ENCODE measurements at regions not wholly inside any gene's neighbourhood (a gene's known extent, or its start where the extent isn't known, plus 50 kb on each side); places are given as distances from the start of the nearest gene placed in this dataset.

DNA sequence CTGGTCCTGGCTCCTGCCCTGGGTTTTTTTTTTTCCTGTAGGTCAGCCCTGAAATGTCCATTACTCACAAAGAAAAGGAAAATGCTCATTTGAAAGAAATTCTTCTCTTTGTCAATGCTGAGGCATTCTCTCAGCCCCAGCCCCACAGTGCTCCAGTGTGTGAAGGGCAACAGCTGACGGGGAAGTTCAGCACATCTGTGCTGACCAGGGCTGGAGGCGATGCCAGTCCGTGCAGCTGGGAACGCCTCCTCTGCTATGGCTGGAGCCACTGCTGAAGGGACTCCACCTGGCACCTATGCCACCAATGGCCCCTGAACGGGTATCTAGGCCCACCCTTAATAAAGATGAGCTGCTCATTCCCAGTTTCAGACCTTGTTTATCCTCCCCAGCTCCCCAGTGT is 71.9 kb upstream of the SLCO4A1 start:
- ChIA-PET POLR2A (no interaction called here), SMC1A (ENCODE audit: uncharacterized antibody, unreplicated experiment) (no interaction called here), RAD21 (ENCODE audit: unreplicated experiment) (no interaction called here), CTCF (no interaction called here)
- no peak overlapping the region for H3K27ac ChIP-seq (ENCODE audit: control insufficient read depth, insufficient read depth)
- H4K20me1 ChIP-seq (ENCODE audit: control insufficient read depth, insufficient read depth): no peaks in the 10 kb centered on the region
- TF ChIP-seq SRF (IDR thresholded peaks at IDR 0.05; ENCODE audit: low read depth in 2 of 2, low read length in 2 of 2): no peak
- TF ChIP-seq, protein P1, sequence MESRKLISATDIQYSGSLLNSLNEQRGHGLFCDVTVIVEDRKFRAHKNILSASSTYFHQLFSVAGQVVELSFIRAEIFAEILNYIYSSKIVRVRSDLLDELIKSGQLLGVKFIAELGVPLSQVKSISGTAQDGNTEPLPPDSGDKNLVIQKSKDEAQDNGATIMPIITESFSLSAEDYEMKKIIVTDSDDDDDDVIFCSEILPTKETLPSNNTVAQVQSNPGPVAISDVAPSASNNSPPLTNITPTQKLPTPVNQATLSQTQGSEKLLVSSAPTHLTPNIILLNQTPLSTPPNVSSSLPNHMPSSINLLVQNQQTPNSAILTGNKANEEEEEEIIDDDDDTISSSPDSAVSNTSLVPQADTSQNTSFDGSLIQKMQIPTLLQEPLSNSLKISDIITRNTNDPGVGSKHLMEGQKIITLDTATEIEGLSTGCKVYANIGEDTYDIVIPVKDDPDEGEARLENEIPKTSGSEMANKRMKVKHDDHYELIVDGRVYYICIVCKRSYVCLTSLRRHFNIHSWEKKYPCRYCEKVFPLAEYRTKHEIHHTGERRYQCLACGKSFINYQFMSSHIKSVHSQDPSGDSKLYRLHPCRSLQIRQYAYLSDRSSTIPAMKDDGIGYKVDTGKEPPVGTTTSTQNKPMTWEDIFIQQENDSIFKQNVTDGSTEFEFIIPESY (IDR thresholded peaks at IDR 0.05): no peak
- no peak for TF ChIP-seq MYB (IDR thresholded peaks at IDR 0.05; ENCODE audit: borderline replicate concordance, low read depth, low read length)
- TF ChIP-seq EGR1 (IDR thresholded peaks at IDR 0.05; ENCODE audit: borderline replicate concordance in 1 of 2, low read depth in 2 of 2, low read length in 2 of 2): no peak
- TF ChIP-seq, protein P2, sequence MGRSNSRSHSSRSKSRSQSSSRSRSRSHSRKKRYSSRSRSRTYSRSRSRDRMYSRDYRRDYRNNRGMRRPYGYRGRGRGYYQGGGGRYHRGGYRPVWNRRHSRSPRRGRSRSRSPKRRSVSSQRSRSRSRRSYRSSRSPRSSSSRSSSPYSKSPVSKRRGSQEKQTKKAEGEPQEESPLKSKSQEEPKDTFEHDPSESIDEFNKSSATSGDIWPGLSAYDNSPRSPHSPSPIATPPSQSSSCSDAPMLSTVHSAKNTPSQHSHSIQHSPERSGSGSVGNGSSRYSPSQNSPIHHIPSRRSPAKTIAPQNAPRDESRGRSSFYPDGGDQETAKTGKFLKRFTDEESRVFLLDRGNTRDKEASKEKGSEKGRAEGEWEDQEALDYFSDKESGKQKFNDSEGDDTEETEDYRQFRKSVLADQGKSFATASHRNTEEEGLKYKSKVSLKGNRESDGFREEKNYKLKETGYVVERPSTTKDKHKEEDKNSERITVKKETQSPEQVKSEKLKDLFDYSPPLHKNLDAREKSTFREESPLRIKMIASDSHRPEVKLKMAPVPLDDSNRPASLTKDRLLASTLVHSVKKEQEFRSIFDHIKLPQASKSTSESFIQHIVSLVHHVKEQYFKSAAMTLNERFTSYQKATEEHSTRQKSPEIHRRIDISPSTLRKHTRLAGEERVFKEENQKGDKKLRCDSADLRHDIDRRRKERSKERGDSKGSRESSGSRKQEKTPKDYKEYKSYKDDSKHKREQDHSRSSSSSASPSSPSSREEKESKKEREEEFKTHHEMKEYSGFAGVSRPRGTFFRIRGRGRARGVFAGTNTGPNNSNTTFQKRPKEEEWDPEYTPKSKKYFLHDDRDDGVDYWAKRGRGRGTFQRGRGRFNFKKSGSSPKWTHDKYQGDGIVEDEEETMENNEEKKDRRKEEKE (IDR thresholded peaks at IDR 0.05): no peak
- no peak for TF ChIP-seq HDGF (IDR thresholded peaks at IDR 0.05)
- no peak for TF ChIP-seq POLR2AphosphoS5 (IDR thresholded peaks at IDR 0.05; ENCODE audit: low read length)
- TF ChIP-seq SMAD1 (IDR thresholded peaks at IDR 0.05; ENCODE audit: low read depth, partially characterized antibody): no peak
- no peak for TF ChIP-seq TCF7 (IDR thresholded peaks at IDR 0.05; ENCODE audit: borderline replicate concordance)
- TF ChIP-seq ESRRA (IDR thresholded peaks at IDR 0.05; ENCODE audit: low read length): no peak
- no peak for TF ChIP-seq NR2C2 (IDR thresholded peaks at IDR 0.05; ENCODE audit: borderline replicate concordance, control insufficient read depth, insufficient read length, low read depth)
- TF ChIP-seq HDAC6 (IDR thresholded peaks at IDR 0.05; ENCODE audit: unreplicated experiment): no peak
- no peak for TF ChIP-seq NFYA (IDR thresholded peaks at IDR 0.05; ENCODE audit: borderline replicate concordance, low read depth, low read length)
- TF ChIP-seq FOS (IDR thresholded peaks at IDR 0.05; ENCODE audit: borderline replicate concordance, extremely low read depth, insufficient read length): no peak
- TF ChIP-seq, protein P3, sequence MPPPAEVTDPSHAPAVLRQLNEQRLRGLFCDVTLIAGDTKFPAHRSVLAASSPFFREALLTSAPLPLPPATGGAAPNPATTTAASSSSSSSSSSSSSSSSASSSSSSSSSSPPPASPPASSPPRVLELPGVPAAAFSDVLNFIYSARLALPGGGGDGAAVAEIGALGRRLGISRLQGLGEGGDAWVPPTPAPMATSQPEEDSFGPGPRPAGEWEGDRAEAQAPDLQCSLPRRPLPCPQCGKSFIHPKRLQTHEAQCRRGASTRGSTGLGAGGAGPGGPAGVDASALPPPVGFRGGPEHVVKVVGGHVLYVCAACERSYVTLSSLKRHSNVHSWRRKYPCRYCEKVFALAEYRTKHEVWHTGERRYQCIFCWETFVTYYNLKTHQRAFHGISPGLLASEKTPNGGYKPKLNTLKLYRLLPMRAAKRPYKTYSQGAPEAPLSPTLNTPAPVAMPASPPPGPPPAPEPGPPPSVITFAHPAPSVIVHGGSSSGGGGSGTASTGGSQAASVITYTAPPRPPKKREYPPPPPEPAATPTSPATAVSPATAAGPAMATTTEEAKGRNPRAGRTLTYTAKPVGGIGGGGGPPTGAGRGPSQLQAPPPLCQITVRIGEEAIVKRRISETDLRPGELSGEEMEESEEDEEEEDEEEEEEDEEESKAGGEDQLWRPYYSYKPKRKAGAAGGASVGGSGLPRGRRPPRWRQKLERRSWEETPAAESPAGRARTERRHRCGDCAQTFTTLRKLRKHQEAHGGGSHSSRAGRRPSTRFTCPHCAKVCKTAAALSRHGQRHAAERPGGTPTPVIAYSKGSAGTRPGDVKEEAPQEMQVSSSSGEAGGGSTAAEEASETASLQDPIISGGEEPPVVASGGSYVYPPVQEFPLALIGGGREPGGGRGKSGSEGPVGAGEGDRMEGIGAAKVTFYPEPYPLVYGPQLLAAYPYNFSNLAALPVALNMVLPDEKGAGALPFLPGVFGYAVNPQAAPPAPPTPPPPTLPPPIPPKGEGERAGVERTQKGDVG (CRISPR knock-in tag; IDR thresholded peaks at IDR 0.05): no peak
- H3K9me3 ChIP-seq (replicated peaks; ENCODE audit: control insufficient read depth, insufficient read depth, low read length): no peaks in the 10 kb centered on the region; the same call in 2 of the 3 replicates
- DNase-seq (ENCODE audit: low read depth, low spot score): no peak
- in situ Hi-C loops (cut with MboI): no loop called here
- no peaks in the 10 kb centered on the region for H3K36me3 ChIP-seq (ENCODE audit: control insufficient read depth in 2 of 2, insufficient read depth in 2 of 2, low read length in 1 of 2)
- no peaks in the 10 kb centered on the region for H3K4me1 ChIP-seq (ENCODE audit: control insufficient read depth, insufficient read depth, low read length)
- WGBS (ENCODE audit: insufficient coverage, insufficient replicate concordance, low lambda C conversion rate, missing lambda C conversion rate): 51% methylated on average over 5 of the region's 5 CpGs
- no peak overlapping the region for H3K4me2 ChIP-seq (ENCODE audit: control insufficient read depth, insufficient read depth)
- H3K4me3 ChIP-seq: no peak overlapping the region
- H3K9ac ChIP-seq (ENCODE audit: control insufficient read depth, insufficient read depth, low read length): no peak overlapping the region
- no peak for FAIRE-seq
- no peak overlapping the region for H2AFZ ChIP-seq (ENCODE audit: control insufficient read depth, low read depth, low read length)
- H3K27me3 ChIP-seq (replicated peaks in 1 of 2; ENCODE audit: control insufficient read depth in 2 of 2, insufficient read depth in 2 of 2, low read length in 1 of 2): peaks cover 2 to 3% of the 10 kb centered on the region in 2 experiments; a peak in 3 of 4 replicates
- no TSS peak for BruUV-seq (replicated peaks)
- no peaks in the 10 kb centered on the region for H3K79me2 ChIP-seq (ENCODE audit: control insufficient read depth, insufficient read depth, low read length)
- ATAC-seq: no peak
- intact Hi-C loops (cut with micrococcal nuclease; ENCODE audit: unreplicated experiment): no loop called here

All from GM12878 (cell line).